ENCODE measurements at regions not wholly inside any gene's neighbourhood (a gene's known extent, or its start where the extent isn't known, plus 50 kb on each side); places are given as distances from the start of the nearest gene placed in this dataset.

DNA sequence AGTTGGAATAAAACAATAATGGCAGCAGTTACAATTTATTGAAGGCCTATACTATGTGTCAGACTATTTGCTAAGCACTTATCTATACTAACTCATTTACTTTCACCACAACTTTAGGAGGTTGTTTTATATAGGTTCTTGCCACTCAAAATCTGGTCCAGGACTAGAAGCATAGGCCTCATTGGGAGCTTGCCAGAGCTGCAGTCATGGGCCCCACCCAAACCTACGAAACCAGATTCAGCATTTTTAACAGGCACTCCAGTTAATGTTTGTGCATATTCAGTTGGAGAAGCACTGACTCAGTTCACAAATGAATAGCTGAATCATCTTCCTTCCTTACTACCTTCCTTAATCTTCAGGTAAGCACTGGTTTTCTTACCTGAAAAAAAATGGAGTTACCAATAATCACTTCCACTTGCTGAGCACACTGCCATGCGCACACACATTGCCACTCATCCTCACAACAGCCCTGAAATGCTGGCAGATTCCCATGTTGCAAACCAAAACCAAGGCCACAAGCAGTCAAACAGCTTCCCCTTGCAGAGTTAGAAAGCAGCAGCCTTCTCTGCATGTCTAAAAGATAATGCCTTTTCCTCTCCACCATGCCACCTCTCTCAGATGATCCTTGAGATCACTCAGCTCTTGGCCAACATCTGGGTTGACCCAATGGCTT, 122.4 kb downstream of the SLC16A9 start:
- TF ChIP-seq, protein P1, sequence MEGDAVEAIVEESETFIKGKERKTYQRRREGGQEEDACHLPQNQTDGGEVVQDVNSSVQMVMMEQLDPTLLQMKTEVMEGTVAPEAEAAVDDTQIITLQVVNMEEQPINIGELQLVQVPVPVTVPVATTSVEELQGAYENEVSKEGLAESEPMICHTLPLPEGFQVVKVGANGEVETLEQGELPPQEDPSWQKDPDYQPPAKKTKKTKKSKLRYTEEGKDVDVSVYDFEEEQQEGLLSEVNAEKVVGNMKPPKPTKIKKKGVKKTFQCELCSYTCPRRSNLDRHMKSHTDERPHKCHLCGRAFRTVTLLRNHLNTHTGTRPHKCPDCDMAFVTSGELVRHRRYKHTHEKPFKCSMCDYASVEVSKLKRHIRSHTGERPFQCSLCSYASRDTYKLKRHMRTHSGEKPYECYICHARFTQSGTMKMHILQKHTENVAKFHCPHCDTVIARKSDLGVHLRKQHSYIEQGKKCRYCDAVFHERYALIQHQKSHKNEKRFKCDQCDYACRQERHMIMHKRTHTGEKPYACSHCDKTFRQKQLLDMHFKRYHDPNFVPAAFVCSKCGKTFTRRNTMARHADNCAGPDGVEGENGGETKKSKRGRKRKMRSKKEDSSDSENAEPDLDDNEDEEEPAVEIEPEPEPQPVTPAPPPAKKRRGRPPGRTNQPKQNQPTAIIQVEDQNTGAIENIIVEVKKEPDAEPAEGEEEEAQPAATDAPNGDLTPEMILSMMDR (IDR thresholded peaks at IDR 0.05) = no peak
- intact Hi-C loops (cut with DNase I) = loop anchor here (10.0 kb wide), 1 partner anchor 632 kb away; no protein-coding TSS in a partner anchor

GRCh38 chr10:59586407-59586891, 123.2 kb downstream of the SLC16A9 start:
- DNase-seq (ENCODE audit: low spot score in 2 of 2) = no peak
- no peak overlapping the region for H3K4me3 ChIP-seq

More for the DNA sequence above, 122.4 kb downstream of the SLC16A9 start:
- Histone ChIP-seq H3K9me3 (no peaks in the 10 kb centered on the region), H3K27me3 (no peaks in the 10 kb centered on the region), H3K36me3 (no peaks in the 10 kb centered on the region), H3K27ac (no peak overlapping the region), H3K4me3 (no peak overlapping the region), H3K4me1 (no peaks in the 10 kb centered on the region)
- no peak for DNase-seq (ENCODE audit: low spot score in 2 of 2)

DNA sequence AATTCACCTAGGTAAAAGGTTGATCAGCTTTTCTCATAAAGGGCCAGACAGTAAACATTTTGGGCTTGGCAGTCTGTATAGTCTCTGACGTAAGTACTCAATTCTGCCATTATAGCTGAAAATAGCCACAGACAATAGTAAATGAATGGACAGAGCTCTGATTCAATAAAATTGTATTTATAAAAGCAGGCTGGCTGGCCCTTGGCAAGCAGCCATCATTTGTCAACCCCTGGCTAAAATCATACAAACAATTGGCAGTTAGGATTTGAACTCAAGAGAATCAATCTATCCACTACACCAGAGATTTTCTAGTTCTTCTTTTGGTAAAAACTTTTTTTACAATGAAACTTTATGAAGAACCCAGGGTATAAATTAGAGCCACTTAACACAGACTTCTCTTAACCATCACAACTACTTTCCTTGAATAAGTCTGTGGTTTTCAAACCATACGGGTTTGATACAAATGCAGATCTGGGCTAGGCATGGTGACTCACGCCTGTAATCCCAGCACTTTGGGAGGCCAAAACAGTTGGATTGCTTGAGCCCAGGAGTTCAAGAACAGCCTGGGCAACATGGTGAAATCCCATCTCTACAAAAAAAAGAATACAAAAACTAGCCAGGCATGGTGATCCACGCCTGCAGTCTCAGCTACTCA, 124.5 kb downstream of the SLC16A9 start:
- no peaks in the 10 kb centered on the region for H3K4me1 ChIP-seq
- no peaks in the 10 kb centered on the region for H3K27me3 ChIP-seq
- H3K27ac ChIP-seq = no peak overlapping the region
- no peak for DNase-seq (ENCODE audit: low spot score in 2 of 2)
- intact Hi-C loops (cut with DNase I) = loop anchor here (10.0 kb wide), 1 partner anchor 630 kb away; no protein-coding TSS in a partner anchor
- no peaks in the 10 kb centered on the region for H3K36me3 ChIP-seq
- H3K9me3 ChIP-seq = no peaks in the 10 kb centered on the region
- H3K4me3 ChIP-seq = no peak overlapping the region
- TF ChIP-seq, protein P1 (IDR thresholded peaks at IDR 0.05) = no peak

More at GRCh38 chr10:59586407-59586891, 123.2 kb downstream of the SLC16A9 start:
- Histone ChIP-seq H3K4me1 (no peaks in the 10 kb centered on the region), H3K27ac (no peak overlapping the region), H3K27me3 (no peaks in the 10 kb centered on the region), H3K36me3 (no peaks in the 10 kb centered on the region), H3K9me3 (no peaks in the 10 kb centered on the region)
- intact Hi-C loops (cut with DNase I) = loop anchor here (10.0 kb wide), 1 partner anchor 632 kb away; no protein-coding TSS in a partner anchor
- TF ChIP-seq, protein P1 (IDR thresholded peaks at IDR 0.05) = no peak

DNA sequence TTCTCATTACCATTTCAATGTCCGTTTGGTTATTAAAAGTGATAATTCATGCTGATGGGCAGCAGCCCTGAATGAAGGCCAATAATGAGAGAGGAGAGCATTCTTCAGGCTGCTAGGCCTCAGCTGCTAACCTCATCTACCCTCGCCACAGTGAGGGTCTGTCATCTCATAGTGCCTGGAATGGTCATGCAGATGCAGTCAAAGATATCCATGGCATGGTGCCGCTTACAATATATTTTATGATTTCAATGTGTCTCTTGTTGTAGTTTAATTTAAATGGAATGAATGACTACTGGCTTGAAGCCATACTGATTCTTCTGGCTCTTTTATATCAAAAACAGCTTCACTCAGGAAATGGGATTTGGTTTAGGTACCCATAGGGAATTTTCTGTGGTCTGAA, 126.9 kb downstream of the SLC16A9 start:
- Histone ChIP-seq H3K27me3 (no peaks in the 10 kb centered on the region), H3K36me3 (no peaks in the 10 kb centered on the region), H3K27ac (no peak overlapping the region), H3K4me3 (no peak overlapping the region), H3K4me1 (no peaks in the 10 kb centered on the region), H3K9me3 (no peaks in the 10 kb centered on the region)
- intact Hi-C loops (cut with DNase I) = loop anchor here (10.0 kb wide), 1 partner anchor 628 kb away; no protein-coding TSS in a partner anchor
- DNase-seq (ENCODE audit: low spot score in 2 of 2) = no peak
- TF ChIP-seq, protein P1 (IDR thresholded peaks at IDR 0.05) = no peak

DNA sequence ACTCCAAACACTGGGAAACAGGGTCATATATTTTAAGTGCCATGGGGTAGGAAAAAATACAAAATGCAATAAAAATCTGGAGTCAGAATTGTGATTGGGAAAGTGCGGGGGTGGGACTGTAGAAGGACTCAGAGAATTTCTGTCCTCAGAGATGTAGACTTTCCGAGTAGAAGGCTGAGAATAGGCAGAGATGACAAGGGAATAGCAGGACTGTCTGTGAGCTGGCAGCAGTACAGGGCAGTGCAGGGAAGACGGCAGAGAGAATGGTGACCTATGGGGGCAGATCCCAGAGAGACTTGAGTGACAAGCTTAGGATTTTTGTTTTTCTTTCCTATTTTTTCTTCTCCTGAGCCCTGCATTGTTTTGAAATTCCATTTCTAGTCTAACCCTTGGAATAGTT, 127.6 kb downstream of the SLC16A9 start:
- intact Hi-C loops (cut with DNase I) = loop anchor here (10.0 kb wide), 1 partner anchor 627 kb away; no protein-coding TSS in a partner anchor
- Histone ChIP-seq H3K4me1 (no peaks in the 10 kb centered on the region), H3K27me3 (no peaks in the 10 kb centered on the region), H3K36me3 (no peaks in the 10 kb centered on the region), H3K4me3 (no peak overlapping the region), H3K9me3 (no peaks in the 10 kb centered on the region), H3K27ac (no peak overlapping the region)
- no peak for DNase-seq (ENCODE audit: low spot score in 2 of 2)
- TF ChIP-seq, protein P1 (IDR thresholded peaks at IDR 0.05) = no peak
